GF-D8 (cell line): ENCODE measurements at regions not wholly inside any gene's neighbourhood (a gene's known extent, or its start where the extent isn't known, plus 50 kb on each side); places are given as distances from the start of the nearest gene placed in this dataset.
"Not testable (repeated sequence)": the region's sequence is repeated elsewhere in the genome, so short reads cannot be mapped to it uniquely, and the experiment has no call there.

Experiments
- DNase-seq: peaks from one replicate; lab custom pipeline; 2025; lab: John Stamatoyannopoulos, UW

DNA sequence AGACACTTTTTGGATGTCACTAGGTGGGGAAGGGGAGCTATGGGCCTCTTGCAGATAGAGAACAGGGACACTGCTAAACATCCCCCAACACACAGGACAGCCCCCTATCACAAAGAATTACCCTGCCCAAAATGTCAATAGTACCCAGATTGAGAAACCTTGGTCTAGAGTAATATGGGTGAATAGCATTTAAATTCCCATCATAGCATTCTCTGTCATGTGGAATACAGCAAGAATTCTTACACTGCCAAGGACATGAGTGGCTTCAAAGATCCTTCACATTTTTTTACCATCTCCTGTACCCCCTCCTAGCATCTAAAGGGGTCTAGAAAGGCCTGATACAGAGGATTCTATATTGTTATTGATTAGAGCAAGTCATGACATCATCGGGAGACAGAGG is 83.1 kb upstream of the SSTR4 start:
- no peak for DNase-seq

GRCh38 chr20:22954661-22955060 is 80.5 kb upstream of the SSTR4 start:
- no peak for DNase-seq

DNA sequence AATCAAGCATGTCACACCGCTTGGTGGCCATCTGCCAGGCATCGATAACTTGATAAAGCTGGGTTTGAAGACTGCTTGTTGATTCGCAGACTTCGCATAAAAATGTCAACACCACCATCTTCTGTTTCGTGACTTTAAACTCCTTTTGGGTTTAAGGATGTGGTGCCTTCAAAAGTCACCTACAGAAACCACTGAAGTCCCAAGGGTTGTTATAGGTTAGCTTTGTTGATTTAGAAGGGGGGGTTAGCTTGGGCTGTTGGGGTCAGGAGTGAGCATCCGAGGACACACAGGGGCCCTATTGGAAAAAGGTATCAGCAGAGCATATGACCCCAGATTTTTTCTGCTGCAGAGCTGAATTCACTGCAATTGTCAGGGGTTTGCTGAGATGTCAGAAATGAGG is 76.7 kb upstream of the SSTR4 start:
- no peak for DNase-seq

- DNase-seq = no peak
Measured at GRCh38 chr20:22962567-22963439, 72.3 kb upstream of the SSTR4 start.

- DNase-seq = no peak
Measured at GRCh38 chr20:22963581-22963980, 71.5 kb upstream of the SSTR4 start.

DNA sequence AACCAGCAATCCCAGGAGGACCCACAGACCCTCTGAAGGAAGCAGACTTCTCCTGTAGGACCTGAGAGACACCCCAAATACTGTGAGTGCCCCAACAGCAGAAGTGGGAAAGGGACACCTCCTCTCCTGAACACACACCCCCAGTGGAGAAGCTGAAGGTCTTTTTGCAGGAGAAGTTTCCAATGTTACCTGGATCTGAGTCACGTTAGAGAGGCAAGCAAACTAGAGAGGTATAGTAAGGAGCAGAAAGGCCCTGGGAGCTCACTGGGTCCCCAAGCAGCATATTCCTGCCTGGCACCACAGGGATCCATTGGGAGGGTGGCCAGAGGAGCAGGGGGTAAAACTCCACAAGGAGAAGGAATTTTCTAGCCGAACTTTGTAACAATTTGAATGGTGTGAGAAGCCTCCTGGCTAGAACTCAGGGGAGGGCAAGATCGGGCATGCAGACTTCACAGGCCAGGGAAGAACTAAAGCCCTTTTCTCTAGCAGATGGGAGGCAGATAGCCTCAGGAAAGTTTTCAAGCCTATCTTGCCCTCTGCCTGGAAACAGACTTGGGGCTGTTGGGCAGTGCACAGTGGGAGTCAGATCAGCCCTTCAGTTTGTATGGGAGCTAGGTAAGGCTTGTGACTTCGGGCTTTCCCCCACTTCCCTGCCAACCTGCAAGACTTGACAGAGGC is 68.2 kb upstream of the SSTR4 start:
- DNase-seq = no peak

DNA sequence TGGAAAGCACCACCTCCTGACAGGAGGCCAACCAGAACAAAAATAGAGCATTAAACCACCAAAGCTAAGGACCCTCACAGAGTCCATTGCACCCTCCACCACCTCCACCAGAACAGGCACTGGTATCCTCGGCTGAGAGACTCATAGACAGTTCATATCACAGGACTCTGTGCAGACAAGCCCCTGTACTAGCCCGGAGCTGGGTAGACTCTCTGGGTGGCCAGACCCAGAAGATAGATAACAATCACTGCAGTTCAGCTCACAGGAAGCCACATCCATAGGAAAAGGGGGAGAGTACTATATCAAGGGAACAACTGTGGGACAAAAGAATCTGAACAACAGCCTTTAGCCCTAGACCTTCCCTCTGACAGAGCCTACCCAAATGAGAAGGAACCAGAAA is 67.4 kb upstream of the SSTR4 start:
- not testable (repeated sequence) for DNase-seq

DNA sequence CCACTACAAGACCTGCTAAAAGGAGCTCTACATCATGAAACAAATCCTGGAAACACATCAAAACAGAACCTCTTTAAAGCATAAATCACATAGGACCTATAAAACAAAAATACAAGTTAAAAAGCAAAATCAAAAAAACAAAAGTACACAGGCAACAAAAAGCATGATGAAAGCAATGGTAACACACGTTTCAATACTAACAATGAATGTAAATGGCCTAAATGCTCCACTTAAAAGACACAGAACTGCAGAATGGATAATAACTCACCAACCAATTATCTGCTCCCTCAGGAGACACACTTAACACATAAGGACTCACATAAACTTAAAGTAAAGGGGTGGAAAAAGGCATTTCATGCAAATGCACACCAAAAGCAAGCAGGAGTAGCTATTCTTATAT is 66.1 kb upstream of the SSTR4 start:
- DNase-seq = not testable (repeated sequence)

DNA sequence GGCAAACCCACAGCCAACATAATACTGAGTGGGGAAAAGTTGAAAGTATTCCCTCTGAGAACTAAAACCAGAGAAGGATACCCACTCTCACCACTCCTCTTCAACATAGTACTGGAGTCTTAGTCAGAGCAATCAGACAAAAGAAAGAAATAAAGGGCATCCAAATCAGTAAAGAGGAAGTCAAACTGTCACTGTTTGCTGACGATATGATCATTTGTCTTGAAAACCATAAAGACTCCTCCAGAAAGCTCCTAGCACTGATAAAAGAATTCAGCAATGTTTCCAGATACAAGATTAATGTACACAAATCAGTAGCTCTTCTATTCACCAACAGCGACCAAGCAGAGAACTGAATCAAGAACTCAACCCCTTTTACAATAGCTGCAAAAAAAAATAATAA is 64.0 kb upstream of the SSTR4 start:
- not testable (repeated sequence) for DNase-seq

DNA sequence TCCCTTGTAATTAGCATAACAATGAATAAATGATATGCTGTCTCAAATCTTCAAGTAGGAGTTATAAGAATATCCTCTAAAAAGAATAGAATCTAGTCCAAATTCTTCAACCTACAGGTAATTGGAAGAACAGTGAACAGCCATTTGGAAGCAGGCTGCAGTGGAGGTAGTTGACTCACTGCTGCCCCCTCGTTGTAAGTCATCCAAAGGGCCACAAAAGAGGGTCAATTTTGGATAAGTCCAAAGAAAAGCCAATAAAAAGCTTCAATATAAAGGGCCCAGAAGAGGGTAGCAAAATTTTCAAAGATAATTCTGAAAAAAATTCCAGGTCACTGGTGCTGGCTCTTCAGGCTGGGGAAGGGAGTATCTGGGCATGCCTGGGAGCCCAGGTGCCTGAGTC is 60.8 kb upstream of the SSTR4 start:
- DNase-seq = no peak

- DNase-seq = no peak
Measured at GRCh38 chr20:22977047-22977785, 57.9 kb upstream of the SSTR4 start.

GRCh38 chr20:22984008-22984407 is 51.1 kb upstream of the SSTR4 start:
- DNase-seq = no peak

DNA sequence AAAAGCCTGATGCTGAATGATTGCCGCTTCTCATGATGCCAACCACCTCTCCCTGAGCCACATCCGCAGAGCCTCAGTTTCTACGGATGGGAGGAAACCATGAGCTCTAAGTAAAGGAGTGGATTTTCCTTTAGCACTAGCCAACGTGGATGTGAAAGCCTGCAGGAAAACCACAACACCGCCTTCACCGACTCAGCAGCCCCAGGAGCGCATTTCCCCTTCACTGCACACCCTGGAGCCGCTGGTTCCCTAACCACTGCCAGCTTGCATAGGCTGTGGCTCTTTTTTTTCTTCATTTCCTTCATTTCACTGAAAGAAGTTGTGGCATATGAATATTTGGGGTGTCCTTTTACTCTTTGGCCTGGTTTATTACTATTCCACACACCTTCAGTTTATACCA is 50.5 kb upstream of the SSTR4 start:
- peak; percentile 69 for DNase-seq

- DNase-seq = no peak
Measured at GRCh38 chr20:22985239-22985778, 49.8 kb upstream of the SSTR4 start.
